ENCODE measurements at regions not wholly inside any gene's neighbourhood (a gene's known extent, or its start where the extent isn't known, plus 50 kb on each side); places are given as distances from the start of the nearest gene placed in this dataset.
"Not testable (repeated sequence)": the region's sequence is repeated elsewhere in the genome, so short reads cannot be mapped to it uniquely, and the experiment has no call there.

GRCh38 chr1:109840011-109840629 is 70.5 kb upstream of the CSF1 start:
- TF ChIP-seq CTCF (IDR thresholded peaks at IDR 0.05; ENCODE audit: low read depth, low read length) = no peak
- H3K27me3 ChIP-seq = no peaks in the 10 kb centered on the region
- H3K36me3 ChIP-seq = no peaks in the 10 kb centered on the region
- no peaks in the 10 kb centered on the region for H3K4me1 ChIP-seq (ENCODE audit: low read depth)
- DNase-seq (ENCODE audit: low read depth in 1 of 2, low spot score in 1 of 2) = peak in 1 of 2 donors; percentile 85
- H3K4me3 ChIP-seq = no peak overlapping the region
- no peak overlapping the region for H3K27ac ChIP-seq
- peaks cover 3% of the 10 kb centered on the region for H3K9me3 ChIP-seq (ENCODE audit: low read depth)

GRCh38 chr1:109839276-109839675 is 71.4 kb upstream of the CSF1 start:
- not testable (repeated sequence) for H3K9me3 ChIP-seq (ENCODE audit: low read depth); H3K36me3 ChIP-seq; H3K27ac ChIP-seq; H3K27me3 ChIP-seq; DNase-seq (ENCODE audit: low read depth in 1 of 2, low spot score in 1 of 2); H3K4me3 ChIP-seq; H3K4me1 ChIP-seq (ENCODE audit: low read depth)

- no peak for TF ChIP-seq CTCF (IDR thresholded peaks at IDR 0.05; ENCODE audit: low read depth, low read length)
- DNase-seq (ENCODE audit: low read depth in 1 of 2, low spot score in 1 of 2) = peak in 1 of 2 donors; percentile 34
Measured at GRCh38 chr1:109838838-109839240, 71.8 kb upstream of the CSF1 start.

GRCh38 chr1:109837852-109838570 is 72.6 kb upstream of the CSF1 start:
- no peaks in the 10 kb centered on the region for H3K4me1 ChIP-seq (ENCODE audit: low read depth)
- no peak overlapping the region for H3K4me3 ChIP-seq
- no peak for DNase-seq (ENCODE audit: low read depth in 1 of 2, low spot score in 1 of 2)
- no peaks in the 10 kb centered on the region for H3K27me3 ChIP-seq
- H3K36me3 ChIP-seq = no peaks in the 10 kb centered on the region
- no peak for TF ChIP-seq CTCF (IDR thresholded peaks at IDR 0.05; ENCODE audit: low read depth, low read length)
- H3K27ac ChIP-seq = no peak overlapping the region
- H3K9me3 ChIP-seq (ENCODE audit: low read depth) = peaks cover 3% of the 10 kb centered on the region

More at GRCh38 chr1:109838838-109839240, 71.8 kb upstream of the CSF1 start:
- peaks cover 3% of the 10 kb centered on the region for H3K9me3 ChIP-seq (ENCODE audit: low read depth)
- no peaks in the 10 kb centered on the region for H3K27me3 ChIP-seq
- H3K36me3 ChIP-seq = no peaks in the 10 kb centered on the region
- H3K4me3 ChIP-seq = no peak overlapping the region
- no peaks in the 10 kb centered on the region for H3K4me1 ChIP-seq (ENCODE audit: low read depth)
- H3K27ac ChIP-seq = no peak overlapping the region

GRCh38 chr1:109835645-109836044 is 71.9 kb upstream of the EPS8L3 start:
- not testable (repeated sequence) for DNase-seq (ENCODE audit: low read depth in 1 of 2, low spot score in 1 of 2); H3K9me3 ChIP-seq (ENCODE audit: low read depth); H3K27me3 ChIP-seq; H3K27ac ChIP-seq; H3K4me1 ChIP-seq (ENCODE audit: low read depth); H3K36me3 ChIP-seq; H3K4me3 ChIP-seq

GRCh38 chr1:109834951-109835350 is 71.2 kb upstream of the EPS8L3 start:
- Histone ChIP-seq H3K9me3 (ENCODE audit: low read depth) (peaks cover 3% of the 10 kb centered on the region), H3K27me3 (no peaks in the 10 kb centered on the region), H3K36me3 (no peaks in the 10 kb centered on the region), H3K4me1 (ENCODE audit: low read depth) (no peaks in the 10 kb centered on the region), H3K27ac (no peak overlapping the region), H3K4me3 (no peak overlapping the region)
- TF ChIP-seq CTCF (IDR thresholded peaks at IDR 0.05; ENCODE audit: low read depth, low read length) = no peak
- no peak for DNase-seq (ENCODE audit: low read depth in 1 of 2, low spot score in 1 of 2)

All from cardiac muscle cell (in vitro differentiated cells and primary cell).